GM12864 (cell line): ENCODE measurements at regions not wholly inside any gene's neighbourhood (a gene's known extent, or its start where the extent isn't known, plus 50 kb on each side); places are given as distances from the start of the nearest gene placed in this dataset.

Experiments
- DNase-seq: peaks from one replicate; pipeline ENCODE4 v3.0.0-alpha.2; 2011; ENCODE audit warnings: low read depth
- H3K4me3 ChIP-seq: 2 replicates; pipeline ENCODE4 v1.5.1; 2011; ENCODE audit warnings: mild to moderate bottlenecking, low read depth, low read length, control low read depth
- TF ChIP-seq, protein P1 (sequence below): IDR thresholded peaks from 2 replicates; pipeline ENCODE4 v1.5.1; 2011; ENCODE audit warnings: low read depth, mild to moderate bottlenecking, moderate library complexity, low read length, control low read depth, inconsistent platforms; ENCODE audit errors: missing control alignments

DNA sequence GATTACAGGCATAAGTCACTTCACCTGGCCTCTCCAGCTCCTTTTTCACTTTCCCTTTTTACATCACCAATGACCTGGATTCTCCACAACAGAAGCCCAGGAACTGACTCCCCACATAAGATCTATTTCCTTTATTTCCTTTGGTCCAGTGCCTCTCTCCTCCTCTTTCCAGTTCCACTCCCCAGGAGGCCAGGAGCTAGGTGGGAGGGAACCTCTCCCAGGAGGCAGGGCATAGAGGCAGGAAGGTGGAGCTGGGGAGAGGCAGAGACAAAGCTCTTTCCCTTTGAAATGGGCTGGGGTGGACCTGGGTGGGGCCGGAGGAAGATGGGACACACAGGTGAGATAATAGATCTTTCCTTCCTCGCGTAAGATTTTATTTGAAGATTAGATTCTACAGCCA, 318.3 kb upstream of the TNRC6C start:
- TF ChIP-seq, protein P1, sequence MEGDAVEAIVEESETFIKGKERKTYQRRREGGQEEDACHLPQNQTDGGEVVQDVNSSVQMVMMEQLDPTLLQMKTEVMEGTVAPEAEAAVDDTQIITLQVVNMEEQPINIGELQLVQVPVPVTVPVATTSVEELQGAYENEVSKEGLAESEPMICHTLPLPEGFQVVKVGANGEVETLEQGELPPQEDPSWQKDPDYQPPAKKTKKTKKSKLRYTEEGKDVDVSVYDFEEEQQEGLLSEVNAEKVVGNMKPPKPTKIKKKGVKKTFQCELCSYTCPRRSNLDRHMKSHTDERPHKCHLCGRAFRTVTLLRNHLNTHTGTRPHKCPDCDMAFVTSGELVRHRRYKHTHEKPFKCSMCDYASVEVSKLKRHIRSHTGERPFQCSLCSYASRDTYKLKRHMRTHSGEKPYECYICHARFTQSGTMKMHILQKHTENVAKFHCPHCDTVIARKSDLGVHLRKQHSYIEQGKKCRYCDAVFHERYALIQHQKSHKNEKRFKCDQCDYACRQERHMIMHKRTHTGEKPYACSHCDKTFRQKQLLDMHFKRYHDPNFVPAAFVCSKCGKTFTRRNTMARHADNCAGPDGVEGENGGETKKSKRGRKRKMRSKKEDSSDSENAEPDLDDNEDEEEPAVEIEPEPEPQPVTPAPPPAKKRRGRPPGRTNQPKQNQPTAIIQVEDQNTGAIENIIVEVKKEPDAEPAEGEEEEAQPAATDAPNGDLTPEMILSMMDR, result no peak
- no peak overlapping the region for H3K4me3 ChIP-seq
- DNase-seq, result no peak

DNA sequence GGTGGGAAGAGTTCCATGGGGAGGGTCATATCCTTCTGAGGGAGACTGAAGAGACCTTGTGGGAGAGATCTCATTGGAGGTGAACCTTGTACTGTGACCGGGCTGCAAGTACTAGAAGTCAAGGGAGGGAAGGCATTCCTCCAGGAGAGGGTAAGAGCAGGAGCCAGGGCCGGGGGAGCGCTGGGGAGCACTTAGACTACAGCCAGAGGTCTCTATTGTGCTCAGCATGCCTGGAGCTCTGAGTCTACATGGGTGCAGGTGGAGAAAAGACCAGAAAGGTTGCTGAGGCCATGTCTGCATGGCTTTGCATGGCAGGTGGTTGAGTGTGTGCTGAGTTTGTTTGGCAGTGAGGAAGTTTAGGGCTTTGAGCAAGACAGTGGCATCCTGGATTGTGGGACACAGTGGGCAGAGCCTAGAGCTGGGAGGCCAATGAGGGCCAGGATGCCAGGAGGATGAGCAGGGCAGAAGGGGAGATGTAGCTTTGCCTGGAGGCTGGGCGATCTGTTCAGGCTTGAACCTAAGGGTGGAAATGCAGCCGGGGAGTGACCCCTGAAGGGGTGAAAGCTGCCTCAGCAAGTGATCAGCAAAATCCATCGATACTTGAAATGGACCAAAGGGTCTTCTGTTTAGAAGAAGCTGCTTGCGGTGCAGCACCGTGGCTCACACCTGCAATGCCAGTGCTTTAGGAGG, 317.4 kb upstream of the TNRC6C start:
- no peak overlapping the region for H3K4me3 ChIP-seq
- TF ChIP-seq, protein P1, result no peak
- DNase-seq, result no peak

DNA sequence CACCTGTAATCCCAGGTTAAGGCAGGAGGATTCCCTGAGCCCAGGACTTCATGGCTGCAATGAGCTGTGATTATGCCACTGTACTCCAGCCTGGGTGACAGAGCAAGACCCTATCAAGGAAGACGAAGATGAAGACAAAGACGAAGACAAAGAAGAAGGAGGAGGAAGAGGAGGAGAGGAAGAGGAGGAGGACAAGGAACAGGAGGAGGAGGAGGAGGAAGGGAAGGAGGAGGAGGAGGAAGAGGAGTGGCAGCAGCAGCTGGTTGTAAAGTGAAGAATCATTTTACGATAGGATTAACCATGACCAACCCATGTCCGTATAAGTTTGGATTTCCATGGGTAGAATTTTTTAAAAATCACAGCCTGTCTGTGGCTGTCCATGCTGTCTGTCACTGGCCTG, 316.8 kb upstream of the TNRC6C start:
- DNase-seq, result no peak
- TF ChIP-seq, protein P1, result no peak
- no peak overlapping the region for H3K4me3 ChIP-seq

DNA sequence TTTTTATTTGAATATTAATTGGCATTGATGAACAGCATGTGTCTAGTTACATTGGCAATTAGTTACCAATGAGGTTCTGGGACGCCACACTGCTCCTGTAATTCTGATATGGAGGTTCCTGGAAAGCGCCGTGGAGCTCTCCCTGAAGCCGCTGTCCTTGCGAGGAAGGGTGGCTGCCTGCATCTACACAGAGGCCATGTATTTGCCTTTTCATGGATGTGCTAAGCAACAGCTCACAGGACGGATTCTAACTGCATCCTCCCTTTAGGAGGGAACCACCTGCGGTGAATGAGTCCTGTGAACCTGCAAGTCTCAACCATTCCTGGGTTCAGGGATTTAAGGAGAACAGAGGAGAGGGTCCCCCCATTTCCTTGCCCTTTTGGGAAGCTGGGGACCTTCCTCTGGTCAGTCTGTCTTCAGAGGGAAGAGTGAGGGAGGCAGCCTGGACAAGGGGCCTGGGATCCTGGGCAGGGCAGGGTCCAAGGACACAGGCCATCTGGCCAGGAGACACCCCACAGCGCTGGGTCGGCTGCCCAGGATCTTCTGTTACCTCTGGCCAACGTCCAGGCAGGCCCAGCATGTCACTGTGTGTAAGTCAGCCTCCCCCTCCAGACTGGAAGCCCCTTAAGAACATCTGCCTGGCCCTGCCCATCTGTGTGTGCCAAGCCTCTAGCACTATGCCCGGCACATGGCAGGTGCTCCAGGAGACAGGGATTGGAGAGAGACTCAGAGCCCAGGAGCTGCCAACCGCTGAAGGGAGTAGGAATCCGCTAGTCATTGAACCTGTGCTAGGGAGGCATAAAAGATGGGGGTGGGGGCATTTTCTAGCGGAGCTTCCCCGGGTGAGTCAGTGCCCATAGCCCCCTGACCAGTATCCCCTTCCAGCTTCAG, 314.1 kb upstream of the TNRC6C start:
- TF ChIP-seq, protein P1, result no peak
- H3K4me3 ChIP-seq, result no peak overlapping the region
- no peak for DNase-seq

DNA sequence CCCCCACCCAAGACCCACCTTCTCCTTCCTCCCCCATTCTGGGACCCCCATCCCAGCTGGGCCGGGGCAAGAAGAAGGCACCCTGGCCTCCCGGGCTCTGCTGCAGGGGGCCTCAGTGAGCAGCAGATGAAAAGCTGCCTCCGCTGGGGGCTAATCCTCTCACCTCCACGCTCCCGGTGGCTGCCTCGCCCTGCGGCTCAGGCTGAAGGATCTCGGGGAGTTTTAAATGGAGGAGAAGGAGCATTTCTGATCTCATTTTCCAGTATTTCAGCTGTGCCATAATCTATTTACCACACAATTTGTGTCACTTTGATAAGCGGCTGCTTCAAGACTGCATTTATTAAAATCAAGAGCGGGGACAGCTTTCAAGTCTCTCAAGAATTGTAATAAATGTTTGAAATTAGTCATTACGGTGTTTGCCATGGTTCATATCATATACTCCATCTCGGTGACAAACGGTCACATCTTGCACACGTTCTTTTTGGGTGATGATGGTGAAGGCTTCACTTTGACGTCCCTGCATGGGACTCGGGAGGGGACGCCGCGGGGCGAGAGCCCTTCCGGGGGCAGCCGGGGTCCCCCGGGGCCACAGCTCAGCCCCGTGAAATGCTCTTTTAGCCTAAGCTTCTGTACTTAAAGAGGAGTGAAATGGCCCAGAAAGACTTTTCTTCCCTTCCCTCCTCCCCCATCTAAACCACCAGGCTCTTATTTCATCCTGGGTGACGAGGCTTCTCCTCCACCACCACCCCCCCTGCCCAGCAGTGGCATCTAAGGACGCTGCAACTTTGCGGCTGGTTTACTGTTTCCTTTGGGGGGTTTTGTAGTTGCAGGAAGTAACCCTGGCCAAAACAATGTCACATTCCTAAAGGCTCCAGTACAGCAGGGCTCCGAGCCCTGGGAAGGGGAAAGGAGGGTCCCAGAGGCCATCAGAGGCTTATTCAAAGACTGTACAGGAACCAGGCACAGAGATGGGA, 313.1 kb upstream of the TNRC6C start:
- no peak for DNase-seq
- no peak overlapping the region for H3K4me3 ChIP-seq
- TF ChIP-seq, protein P1, result peak; percentile 29

DNA sequence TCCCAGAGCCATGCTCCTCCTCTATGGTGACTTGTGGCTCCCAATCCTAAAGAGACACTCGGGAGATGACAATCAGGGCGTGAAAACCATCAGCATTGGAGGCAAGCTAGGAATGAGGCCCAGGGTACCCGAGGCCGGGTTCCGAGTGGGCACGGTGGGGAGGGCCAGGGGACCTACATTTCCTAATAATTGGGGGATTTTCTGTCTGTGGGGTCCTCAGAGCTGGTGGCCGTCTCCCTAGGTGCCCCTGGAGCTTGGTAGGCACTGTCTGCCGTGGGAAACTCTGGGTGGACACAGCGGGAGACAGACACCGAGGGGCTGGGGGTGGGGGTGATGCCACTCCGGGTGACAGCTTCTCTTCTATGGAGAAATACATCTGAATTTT, 312.5 kb upstream of the TNRC6C start:
- TF ChIP-seq, protein P1, result no peak
- no peak for DNase-seq
- no peak overlapping the region for H3K4me3 ChIP-seq
